Fibroblast of skin of abdomen (primary cell): ENCODE measurements at regions not wholly inside any gene's neighbourhood (a gene's known extent, or its start where the extent isn't known, plus 50 kb on each side); places are given as distances from the start of the nearest gene placed in this dataset.

ENCODE experiments used
- DNase-seq: peaks from one replicate; pipeline ENCODE4 v3.0.0-alpha.2; 2013

- no peak for DNase-seq
These were observed 769.7 kb upstream of the RBFOX1 start for GRCh38 chr16:6562986-6563385.

- DNase-seq, result no peak
These were observed 772.1 kb upstream of the RBFOX1 start for GRCh38 chr16:6560306-6561100.

GRCh38 chr16:6558661-6559060, 774.0 kb upstream of the RBFOX1 start:
- DNase-seq, result no peak

- no peak for DNase-seq
These were observed 774.5 kb upstream of the RBFOX1 start for GRCh38 chr16:6558126-6558525.

- DNase-seq, result no peak
These were observed 775.2 kb upstream of the RBFOX1 start for GRCh38 chr16:6557353-6558023.

- DNase-seq, result no peak
These were observed 783.2 kb upstream of the RBFOX1 start for GRCh38 chr16:6549415-6549814.

- no peak for DNase-seq
These were observed 784.1 kb upstream of the RBFOX1 start for GRCh38 chr16:6548507-6548906.

- no peak for DNase-seq
These were observed 785.5 kb upstream of the RBFOX1 start for GRCh38 chr16:6547131-6547530.

GRCh38 chr16:6545329-6545728, 787.3 kb upstream of the RBFOX1 start:
- no peak for DNase-seq

GRCh38 chr16:6541267-6541666, 791.4 kb upstream of the RBFOX1 start:
- no peak for DNase-seq

- DNase-seq, result no peak
These were observed 796.2 kb upstream of the RBFOX1 start for GRCh38 chr16:6536411-6536810.

- no peak for DNase-seq
These were observed 801.6 kb upstream of the RBFOX1 start for GRCh38 chr16:6531067-6531466.

- no peak for DNase-seq
These were observed 804.4 kb upstream of the RBFOX1 start for GRCh38 chr16:6528217-6528616.

GRCh38 chr16:6527646-6528045, 805.0 kb upstream of the RBFOX1 start:
- DNase-seq, result no peak

- DNase-seq, result no peak
These were observed 808.1 kb upstream of the RBFOX1 start for GRCh38 chr16:6524501-6524900.

- no peak for DNase-seq
These were observed 815.5 kb upstream of the RBFOX1 start for GRCh38 chr16:6517020-6517720.

- no peak for DNase-seq
These were observed 820.1 kb upstream of the RBFOX1 start for GRCh38 chr16:6512512-6512911.

- DNase-seq, result no peak
These were observed 822.4 kb upstream of the RBFOX1 start for GRCh38 chr16:6510261-6510660.

- DNase-seq, result no peak
These were observed 833.2 kb upstream of the RBFOX1 start for GRCh38 chr16:6499413-6499812.

- no peak for DNase-seq
These were observed 833.8 kb upstream of the RBFOX1 start for GRCh38 chr16:6498858-6499257.

GRCh38 chr16:6496996-6497395, 835.6 kb upstream of the RBFOX1 start:
- DNase-seq, result no peak

- no peak for DNase-seq
These were observed 837.0 kb upstream of the RBFOX1 start for GRCh38 chr16:6495486-6496210.

GRCh38 chr16:6494716-6495115, 837.9 kb upstream of the RBFOX1 start:
- no peak for DNase-seq
